Keratinocyte (primary cell): ENCODE measurements at regions not wholly inside any gene's neighbourhood (a gene's known extent, or its start where the extent isn't known, plus 50 kb on each side); places are given as distances from the start of the nearest gene placed in this dataset.

Source experiments
- EZH2 ChIP-seq: IDR thresholded peaks from one replicate; pipeline ENCODE4 v1.6.1; 2012; ENCODE audit warnings: inconsistent platforms, mild to moderate bottlenecking, low read length, moderate library complexity
- TF ChIP-seq, protein P1 (sequence below), 3 experiments: IDR thresholded peaks in 1 of 3; conservative IDR thresholded peaks in 1 of 3; optimal IDR thresholded peaks in 1 of 3; 2 replicates in 2 of 3; 3 replicates in 1 of 3; pipeline versions ENCODE3 to v1.5.1; 2011; ENCODE audit warnings: low read length in 3 of 3, mild to moderate bottlenecking in 3 of 3, moderate library complexity in 2 of 3, control low read depth in 1 of 3, inconsistent platforms in 1 of 3; ENCODE audit not compliant: insufficient read depth in 2 of 3; ENCODE audit errors: extremely low read depth in 1 of 3

DNA sequence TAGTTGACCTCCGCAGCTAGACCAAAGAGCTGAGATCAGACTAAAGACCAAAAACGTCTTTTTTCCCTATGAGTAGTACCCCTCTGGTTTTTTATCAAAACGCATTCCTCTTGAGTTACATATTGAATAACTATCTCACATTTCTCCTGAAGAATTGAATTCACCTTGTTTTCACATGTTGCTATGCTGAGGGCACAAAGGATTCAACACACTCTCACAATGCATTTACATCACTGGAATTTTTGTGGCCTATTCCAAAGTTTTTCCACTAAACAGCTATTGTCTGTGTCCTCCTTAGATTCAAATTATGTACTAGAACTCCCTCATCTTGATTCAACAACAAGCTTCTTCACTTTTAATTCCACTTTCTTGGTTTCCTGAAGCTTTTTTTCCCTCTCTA lies 112.5 kb downstream of the RSL24D1 start:
- TF ChIP-seq, protein P1, sequence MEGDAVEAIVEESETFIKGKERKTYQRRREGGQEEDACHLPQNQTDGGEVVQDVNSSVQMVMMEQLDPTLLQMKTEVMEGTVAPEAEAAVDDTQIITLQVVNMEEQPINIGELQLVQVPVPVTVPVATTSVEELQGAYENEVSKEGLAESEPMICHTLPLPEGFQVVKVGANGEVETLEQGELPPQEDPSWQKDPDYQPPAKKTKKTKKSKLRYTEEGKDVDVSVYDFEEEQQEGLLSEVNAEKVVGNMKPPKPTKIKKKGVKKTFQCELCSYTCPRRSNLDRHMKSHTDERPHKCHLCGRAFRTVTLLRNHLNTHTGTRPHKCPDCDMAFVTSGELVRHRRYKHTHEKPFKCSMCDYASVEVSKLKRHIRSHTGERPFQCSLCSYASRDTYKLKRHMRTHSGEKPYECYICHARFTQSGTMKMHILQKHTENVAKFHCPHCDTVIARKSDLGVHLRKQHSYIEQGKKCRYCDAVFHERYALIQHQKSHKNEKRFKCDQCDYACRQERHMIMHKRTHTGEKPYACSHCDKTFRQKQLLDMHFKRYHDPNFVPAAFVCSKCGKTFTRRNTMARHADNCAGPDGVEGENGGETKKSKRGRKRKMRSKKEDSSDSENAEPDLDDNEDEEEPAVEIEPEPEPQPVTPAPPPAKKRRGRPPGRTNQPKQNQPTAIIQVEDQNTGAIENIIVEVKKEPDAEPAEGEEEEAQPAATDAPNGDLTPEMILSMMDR (optimal IDR thresholded peaks at IDR 0.05 in 1 of 3, IDR thresholded peaks at IDR 0.05 in 1 of 3, conservative IDR thresholded peaks at IDR 0.05 in 1 of 3; ENCODE audit: extremely low read depth in 1 of 3, insufficient read depth in 2 of 3, low read length in 3 of 3): no peak
- no peak for TF ChIP-seq EZH2
